GM12891 (cell line): ENCODE measurements at regions not wholly inside any gene's neighbourhood (a gene's known extent, or its start where the extent isn't known, plus 50 kb on each side); places are given as distances from the start of the nearest gene placed in this dataset.

Experiments used
- DNase-seq: peaks from one replicate; pipeline ENCODE4 v3.0.0; 2011; ENCODE audit warnings: low spot score; ENCODE audit not compliant: insufficient read length
- FAIRE-seq: peaks from 2 replicates; lab custom pipeline; 2011; peaks lifted over from hg19 to GRCh38; lab: Jason Lieb, UNC
- PAX5 ChIP-seq: IDR thresholded peaks from 2 replicates; pipeline ENCODE4 v1.6.1; 2011; ENCODE audit warnings: low read length, moderate library complexity, mild to moderate bottlenecking; ENCODE audit not compliant: insufficient read depth, severe bottlenecking
- POLR2A ChIP-seq: IDR thresholded peaks from 2 replicates; pipeline ENCODE4 v1.6.1; 2011; ENCODE audit warnings: low read depth, low read length, control low read depth
- POLR2AphosphoS5 ChIP-seq: IDR thresholded peaks from 2 replicates; pipeline ENCODE4 v1.6.1; 2011; ENCODE audit warnings: low read depth, low read length, control low read depth
- POU2F2 ChIP-seq: IDR thresholded peaks from 2 replicates; pipeline ENCODE4 v1.6.1; 2011; ENCODE audit warnings: low read depth, mild to moderate bottlenecking, control low read depth, low read length, moderate library complexity
- SPI1 ChIP-seq: IDR thresholded peaks from 2 replicates; pipeline ENCODE4 v1.6.1; 2011; ENCODE audit warnings: low read depth, low read length, control low read depth
- TAF1 ChIP-seq: IDR thresholded peaks from 2 replicates; pipeline ENCODE4 v1.6.1; 2011; ENCODE audit warnings: low read depth, low read length, control low read depth

- no peak for FAIRE-seq
- TF ChIP-seq POLR2A: no peak
- TF ChIP-seq SPI1: no peak
- no peak for TF ChIP-seq POLR2AphosphoS5
- DNase-seq: no peak
These were observed 1209.7 kb upstream of the MAP3K7 start for GRCh38 chr6:91796603-91797002.

GRCh38 chr6:91788501-91788900, 1201.6 kb upstream of the MAP3K7 start:
- DNase-seq (no peak), FAIRE-seq (no peak)
- TF ChIP-seq POU2F2 (no peak), PAX5 (no peak), POLR2A (no peak), POLR2AphosphoS5 (no peak), TAF1 (no peak), SPI1 (no peak)

GRCh38 chr6:91786474-91787184, 1199.8 kb upstream of the MAP3K7 start:
- TF ChIP-seq TAF1 (no peak), PAX5 (no peak), POLR2A (no peak), POLR2AphosphoS5 (no peak), POU2F2 (no peak), SPI1 (no peak)
- DNase-seq (no peak), FAIRE-seq (no peak)

- DNase-seq (no peak), FAIRE-seq (no peak)
- no peak for TF ChIP-seq POLR2A
- TF ChIP-seq POLR2AphosphoS5: no peak
- no peak for TF ChIP-seq POU2F2
- TF ChIP-seq TAF1: no peak
- TF ChIP-seq SPI1: no peak
- no peak for TF ChIP-seq PAX5
These were observed 1195.9 kb upstream of the MAP3K7 start for GRCh38 chr6:91782802-91783201.

- FAIRE-seq (no peak), DNase-seq (no peak)
- TF ChIP-seq POLR2AphosphoS5 (no peak), POU2F2 (no peak), TAF1 (no peak), PAX5 (no peak), SPI1 (no peak), POLR2A (no peak)
These were observed 1195.1 kb upstream of the MAP3K7 start for GRCh38 chr6:91781946-91782345.

- DNase-seq (no peak), FAIRE-seq (no peak)
- TF ChIP-seq PAX5: no peak
- TF ChIP-seq SPI1: no peak
- no peak for TF ChIP-seq TAF1
- TF ChIP-seq POLR2A: no peak
These were observed 1193.4 kb upstream of the MAP3K7 start for GRCh38 chr6:91780270-91780669.

- DNase-seq (no peak), FAIRE-seq (no peak)
- TF ChIP-seq POLR2A (no peak), SPI1 (peak; percentile 60)
These were observed 1174.7 kb upstream of the MAP3K7 start for GRCh38 chr6:91761621-91762020.

- no peak for TF ChIP-seq POLR2AphosphoS5
- no peak for TF ChIP-seq SPI1
- TF ChIP-seq POU2F2: no peak
- no peak for TF ChIP-seq TAF1
- no peak for TF ChIP-seq POLR2A
- TF ChIP-seq PAX5: no peak
- DNase-seq (no peak), FAIRE-seq (no peak)
These were observed 1167.8 kb upstream of the MAP3K7 start for GRCh38 chr6:91754691-91755090.

GRCh38 chr6:91751526-91751925, 1164.7 kb upstream of the MAP3K7 start:
- no peak for FAIRE-seq
- TF ChIP-seq SPI1 (no peak), POU2F2 (no peak), TAF1 (no peak), POLR2AphosphoS5 (no peak), PAX5 (no peak), POLR2A (no peak)
- no peak for DNase-seq

- FAIRE-seq (no peak), DNase-seq (no peak)
- TF ChIP-seq POU2F2 (no peak), TAF1 (no peak)
These were observed 1157.7 kb upstream of the MAP3K7 start for GRCh38 chr6:91744566-91744965.
